ENCODE measurements at regions not wholly inside any gene's neighbourhood (a gene's known extent, or its start where the extent isn't known, plus 50 kb on each side); places are given as distances from the start of the nearest gene placed in this dataset.

DNA sequence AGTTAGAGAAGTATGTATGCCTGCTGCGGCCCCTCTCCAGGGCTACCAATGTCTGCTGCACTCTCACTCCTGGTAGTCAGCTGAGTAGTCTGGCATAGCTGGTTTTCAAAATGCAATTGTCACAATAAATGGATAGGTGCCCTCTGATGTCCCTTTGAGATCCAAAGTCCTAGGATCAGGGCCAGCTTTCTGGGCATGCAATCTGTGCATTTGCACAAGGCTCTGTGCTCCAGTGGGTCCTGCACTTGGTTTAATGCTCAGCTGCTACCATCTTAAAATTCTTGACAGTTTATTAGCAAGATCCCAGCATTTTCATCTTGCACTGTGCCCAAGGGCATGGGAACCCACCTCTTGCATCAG, 233.8 kb downstream of the LTN1 start:
- TF ChIP-seq POLR2AphosphoS5 (IDR thresholded peaks at IDR 0.05) (no peak), EP300 (IDR thresholded peaks at IDR 0.05; ENCODE audit: low read depth) (no peak)
- TF ChIP-seq, protein P1, sequence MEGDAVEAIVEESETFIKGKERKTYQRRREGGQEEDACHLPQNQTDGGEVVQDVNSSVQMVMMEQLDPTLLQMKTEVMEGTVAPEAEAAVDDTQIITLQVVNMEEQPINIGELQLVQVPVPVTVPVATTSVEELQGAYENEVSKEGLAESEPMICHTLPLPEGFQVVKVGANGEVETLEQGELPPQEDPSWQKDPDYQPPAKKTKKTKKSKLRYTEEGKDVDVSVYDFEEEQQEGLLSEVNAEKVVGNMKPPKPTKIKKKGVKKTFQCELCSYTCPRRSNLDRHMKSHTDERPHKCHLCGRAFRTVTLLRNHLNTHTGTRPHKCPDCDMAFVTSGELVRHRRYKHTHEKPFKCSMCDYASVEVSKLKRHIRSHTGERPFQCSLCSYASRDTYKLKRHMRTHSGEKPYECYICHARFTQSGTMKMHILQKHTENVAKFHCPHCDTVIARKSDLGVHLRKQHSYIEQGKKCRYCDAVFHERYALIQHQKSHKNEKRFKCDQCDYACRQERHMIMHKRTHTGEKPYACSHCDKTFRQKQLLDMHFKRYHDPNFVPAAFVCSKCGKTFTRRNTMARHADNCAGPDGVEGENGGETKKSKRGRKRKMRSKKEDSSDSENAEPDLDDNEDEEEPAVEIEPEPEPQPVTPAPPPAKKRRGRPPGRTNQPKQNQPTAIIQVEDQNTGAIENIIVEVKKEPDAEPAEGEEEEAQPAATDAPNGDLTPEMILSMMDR (IDR thresholded peaks at IDR 0.05), result no peak

All from transverse colon (tissue), 4 donors.